ENCODE measurements at regions not wholly inside any gene's neighbourhood (a gene's known extent, or its start where the extent isn't known, plus 50 kb on each side); places are given as distances from the start of the nearest gene placed in this dataset.
A peak's percentile ranks its signal among the peaks of the same experiment; 100 is the strongest.
"Not testable (repeated sequence)": the region's sequence is repeated elsewhere in the genome, so short reads cannot be mapped to it uniquely, and the experiment has no call there.

DNA sequence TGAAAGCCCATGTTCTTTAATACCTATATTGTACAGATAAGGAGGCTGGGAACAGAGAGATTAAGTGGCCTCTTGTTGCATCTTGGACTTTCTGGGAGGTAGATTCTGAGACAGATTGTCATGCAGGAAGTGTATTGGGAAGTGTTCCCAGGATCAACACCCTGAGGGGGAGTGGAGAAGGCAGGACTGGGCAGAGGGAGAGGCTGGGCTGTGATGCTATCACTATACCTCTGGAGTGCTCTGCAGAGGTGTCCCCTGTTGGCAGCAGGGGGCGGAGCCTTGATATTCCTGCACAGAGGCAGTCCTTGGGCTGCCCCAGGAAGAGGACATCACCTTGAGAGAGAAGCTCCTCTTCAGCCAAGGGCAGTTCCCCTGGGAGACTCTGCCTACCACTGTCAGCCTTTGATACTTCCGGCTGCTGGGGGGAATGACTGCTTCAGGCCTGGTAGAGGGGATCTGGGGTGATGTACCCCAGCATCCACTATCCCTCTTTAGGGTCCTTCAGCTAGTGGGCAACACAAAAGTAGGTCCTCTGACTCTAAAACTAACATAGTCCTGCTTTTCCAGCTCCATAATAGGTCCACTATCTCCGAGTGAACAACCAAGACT lies 97.4 kb upstream of the RNU6-1 start:
- TF ChIP-seq CTCF (IDR thresholded peaks at IDR 0.05), result no peak
- ATAC-seq (ENCODE audit: low FRiP score) (no peak), DNase-seq (ENCODE audit: low spot score) (no peak)

DNA sequence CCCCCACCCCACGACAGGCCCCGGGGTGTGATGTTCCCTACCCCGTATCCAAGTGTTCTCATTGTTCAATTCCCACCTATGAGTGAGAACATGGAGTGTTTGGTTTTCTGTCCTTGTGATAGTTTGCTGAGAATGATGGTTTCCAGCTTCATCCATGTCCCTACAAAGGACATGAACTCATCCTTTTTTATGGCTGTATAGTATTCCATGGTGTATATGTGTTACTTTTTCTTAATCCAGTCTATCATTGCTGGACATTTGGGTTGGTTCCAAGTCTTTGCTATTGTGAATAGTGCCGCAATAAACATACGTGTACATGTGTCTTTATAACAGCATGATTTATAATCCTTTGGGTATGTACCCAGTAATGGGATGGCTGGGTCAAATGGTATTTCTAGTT lies 99.3 kb upstream of the RNU6-1 start:
- not testable (repeated sequence) for ATAC-seq (ENCODE audit: low FRiP score)

GRCh38 chr15:67939588-67940323 lies 99.9 kb upstream of the RNU6-1 start:
- ATAC-seq (ENCODE audit: low FRiP score); DNase-seq (ENCODE audit: low spot score): not testable (repeated sequence)

More for the DNA sequence above, 99.3 kb upstream of the RNU6-1 start:
- DNase-seq (ENCODE audit: low spot score), result not testable (repeated sequence)

- no peak for ATAC-seq (ENCODE audit: low FRiP score)
- no peak for TF ChIP-seq CTCF (IDR thresholded peaks at IDR 0.05)
- DNase-seq (ENCODE audit: low spot score), result no peak
Observed at GRCh38 chr15:67940324-67940719, 100.5 kb upstream of the RNU6-1 start.

DNA sequence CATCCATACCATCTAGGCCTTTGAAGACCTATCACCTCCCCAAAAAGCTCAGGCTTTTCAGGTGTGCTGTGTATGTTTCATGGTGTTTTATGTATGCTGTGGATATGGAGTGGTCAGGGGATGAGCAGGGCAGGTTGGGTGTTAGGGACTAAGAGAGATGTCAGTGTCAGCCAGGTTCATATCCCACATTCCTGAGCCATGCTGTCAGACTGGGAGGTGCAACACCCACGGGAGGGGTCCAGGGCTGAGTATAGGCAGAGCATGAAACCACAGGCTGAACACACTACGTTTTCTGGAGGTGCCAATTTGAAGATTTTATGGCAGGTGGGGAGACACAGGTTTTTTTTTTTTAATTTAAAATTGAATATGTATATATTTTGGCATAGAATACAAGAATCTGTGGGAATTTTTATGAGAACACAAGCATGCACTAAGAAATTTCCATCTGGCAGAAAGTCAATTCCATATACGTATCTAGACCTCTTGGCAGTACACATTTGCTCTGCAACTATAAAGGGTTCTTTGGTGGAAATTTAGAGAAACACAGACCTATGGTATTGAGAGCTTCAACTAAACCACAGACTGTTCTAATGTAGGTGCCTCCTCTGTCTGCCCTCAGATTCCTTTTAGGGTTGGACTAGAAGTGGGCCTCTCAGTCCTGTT lies 101.9 kb upstream of the RNU6-1 start:
- no peak for DNase-seq (ENCODE audit: low spot score)
- ATAC-seq (ENCODE audit: low FRiP score), result peak; percentile 76
- TF ChIP-seq CTCF (IDR thresholded peaks at IDR 0.05), result no peak

GRCh38 chr15:67943475-67943874 lies 103.6 kb upstream of the RNU6-1 start:
- ATAC-seq (ENCODE audit: low FRiP score) (no peak), DNase-seq (ENCODE audit: low spot score) (no peak)
- no peak for TF ChIP-seq CTCF (IDR thresholded peaks at IDR 0.05)

DNA sequence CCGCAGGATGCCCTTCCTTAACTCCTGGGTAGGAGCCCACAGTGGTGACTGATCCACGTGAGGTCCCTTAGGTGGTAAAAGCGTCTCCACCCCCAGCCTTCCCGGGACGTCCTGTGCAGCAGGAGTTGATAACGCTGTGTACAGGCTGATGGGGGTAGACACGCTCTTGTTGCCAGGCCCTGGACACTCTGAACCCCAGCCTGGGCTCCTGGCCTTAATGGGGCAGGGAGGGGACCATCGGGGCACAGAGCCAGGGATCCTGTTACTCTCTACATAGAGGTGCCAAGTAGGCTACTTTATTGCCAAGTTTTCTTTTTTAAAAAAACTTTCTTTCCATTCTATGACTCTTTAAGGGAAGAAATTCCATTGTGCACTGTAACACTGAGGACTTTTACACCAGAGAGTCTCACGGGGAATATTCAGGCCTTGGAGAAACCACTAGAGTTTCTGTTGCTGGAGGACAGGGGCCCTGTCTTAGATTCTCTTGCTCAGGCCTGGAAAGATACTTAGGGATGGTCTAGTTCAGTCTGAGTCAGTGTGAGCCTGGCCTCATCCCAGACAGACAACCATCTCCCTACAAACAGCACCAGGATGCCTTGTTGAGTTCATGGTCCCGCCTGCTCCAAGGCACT lies 104.3 kb upstream of the RNU6-1 start:
- DNase-seq (ENCODE audit: low spot score), result no peak
- TF ChIP-seq CTCF (IDR thresholded peaks at IDR 0.05), result no peak
- ATAC-seq (ENCODE audit: low FRiP score), result peak; percentile 48

Data from omental fat pad (tissue), 3 donors.